Panc1 (cell line): ENCODE measurements at regions not wholly inside any gene's neighbourhood (a gene's known extent, or its start where the extent isn't known, plus 50 kb on each side); places are given as distances from the start of the nearest gene placed in this dataset.

Experiments
- ATAC-seq: fragments of 200-7000 bp; cut with Tn5 transposase; 2 replicates; pipeline ENCODE4 v1.9.1; 2020; ENCODE audit warnings: mild to moderate bottlenecking, moderate library complexity
- BruUV-seq: library from RNA; stranded (reverse); fragments of 400-500 nt; replicated peaks from 2 replicates; lab custom pipeline; 2021; lab: Mats Ljungman, UMichigan
- CTCF ChIA-PET: fragments of 300-600 bp; sonication (Branson Sonifier 250); formaldehyde crosslinking; loops from one replicate; lab custom pipeline; 2022; ENCODE audit warnings: antibody characterized with exemption; lab: Charles Lee
- POLR2A ChIA-PET: fragments of 300-600 bp; sonication (Branson Sonifier 250); formaldehyde crosslinking; loops from one replicate; lab custom pipeline; 2022; ENCODE audit warnings: antibody characterized with exemption; lab: Charles Lee
- DNase-seq: peaks from one replicate; pipeline ENCODE4 v3.0.0-alpha.2; 2010; ENCODE audit warnings: low read depth, low spot score
- H3K27ac ChIP-seq: 2 replicates; pipeline ENCODE4 v1.5.1; 2011; ENCODE audit warnings: mild to moderate bottlenecking, low read length, inconsistent platforms
- H3K27me3 ChIP-seq: fragments of 200-500 bp; sonication (Bioruptor generic); 2 replicates; pipeline ENCODE4 v1.6.0; 2014; ENCODE audit warnings: low read length, inconsistent platforms; ENCODE audit not compliant: control insufficient read depth, insufficient read depth
- H3K36me3 ChIP-seq: fragments of 200-500 bp; sonication (Bioruptor generic); 2 replicates; pipeline ENCODE4 v1.5.1; 2014; ENCODE audit warnings: inconsistent platforms, mild to moderate bottlenecking, low read length, moderate library complexity; ENCODE audit not compliant: control insufficient read depth, insufficient read depth
- H3K4me1 ChIP-seq: 2 replicates; pipeline ENCODE4 v1.5.1; 2011; ENCODE audit warnings: inconsistent platforms, mild to moderate bottlenecking, low read length, moderate library complexity; ENCODE audit not compliant: control insufficient read depth, insufficient read depth
- H3K4me3 ChIP-seq, 2 experiments: 2 replicates each; pipeline ENCODE4 v1.5.1; 2011 to 2012; ENCODE audit warnings: low read depth in 2 of 2, low read length in 2 of 2, mild to moderate bottlenecking in 2 of 2, inconsistent platforms in 1 of 2, moderate library complexity in 1 of 2
- H3K9me3 ChIP-seq: fragments of 200-500 bp; sonication (Bioruptor generic); 2 replicates; pipeline ENCODE4 v1.5.1; 2014; ENCODE audit warnings: low read depth, mild to moderate bottlenecking, inconsistent platforms, low read length, moderate library complexity; ENCODE audit not compliant: control insufficient read depth, insufficient read depth
- POLR2AphosphoS5 ChIP-seq: IDR thresholded peaks from 2 replicates; pipeline ENCODE4 v1.6.1; 2012; ENCODE audit warnings: mild to moderate bottlenecking, low read depth, low read length, moderate library complexity
- SIN3A ChIP-seq: IDR thresholded peaks from 2 replicates; pipeline ENCODE4 v1.6.1; 2012; ENCODE audit warnings: low read depth, mild to moderate bottlenecking, low read length, moderate library complexity, borderline replicate concordance; ENCODE audit not compliant: insufficient read depth
- TCF7L2 ChIP-seq: IDR thresholded peaks from 2 replicates; pipeline ENCODE4 v1.6.1; 2011; ENCODE audit warnings: mild to moderate bottlenecking, low read depth, low read length, inconsistent platforms
- in situ Hi-C: cut with HindIII; loops from 2 replicates; pipeline ENCODE4 v1.10.0; 2016; ENCODE audit warnings: low sequenced_read_pairs, low pct_unique_long_range_greater_than_20kb
- intact Hi-C: fragments of 100-400 bp; cut with micrococcal nuclease; formaldehyde crosslinking; loops from one replicate; pipeline ENCODE4 v1.10.0; 2022; ENCODE audit not compliant: unreplicated experiment
- TF ChIP-seq, protein P1 (sequence below): fragments of 450-650 bp; IDR thresholded peaks from 2 replicates; pipeline ENCODE4 v1.5.1; 2017; ENCODE audit warnings: mild to moderate bottlenecking
- TF ChIP-seq, protein P2 (sequence below), 2 experiments: IDR thresholded peaks; 2 replicates each; pipeline ENCODE4 v1.6.1; 2011 to 2012; ENCODE audit warnings: low read depth in 2 of 2, control low read depth in 1 of 2, low read length in 1 of 2, mild to moderate bottlenecking in 1 of 2, moderate library complexity in 1 of 2; ENCODE audit not compliant: insufficient read depth in 1 of 2

DNA sequence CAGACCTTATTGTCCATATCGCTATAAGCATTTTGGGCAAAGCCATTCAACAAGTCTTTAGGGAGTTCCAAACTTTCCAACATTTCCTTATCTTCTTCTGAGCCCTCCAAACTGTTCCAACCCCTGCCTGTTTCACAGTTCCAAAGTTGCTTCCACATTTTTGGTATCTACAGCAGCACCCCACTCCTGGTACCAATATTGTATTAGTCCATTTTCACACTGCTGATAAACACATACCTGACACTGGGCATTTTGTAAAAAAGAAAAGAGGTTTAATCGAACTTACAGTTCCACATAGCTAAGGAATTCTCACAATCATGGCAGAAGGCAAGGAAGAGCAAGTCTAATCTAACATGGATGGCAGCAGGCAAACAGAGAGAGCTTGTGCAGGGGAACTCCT is 834.1 kb upstream of the GBE1 start:
- no peak overlapping the region for H3K4me3 ChIP-seq
- H3K9me3 ChIP-seq, result no peaks in the 10 kb centered on the region
- H3K27ac ChIP-seq, result no peak overlapping the region
- in situ Hi-C loops, result no loop called here
- intact Hi-C loops, result no loop called here
- DNase-seq, result no peak
- CTCF ChIA-PET, result no interaction called here
- POLR2A ChIA-PET, result no interaction called here
- TF ChIP-seq TCF7L2, result no peak
- TF ChIP-seq POLR2AphosphoS5, result no peak
- no peak for TF ChIP-seq SIN3A
- TF ChIP-seq, protein P1, sequence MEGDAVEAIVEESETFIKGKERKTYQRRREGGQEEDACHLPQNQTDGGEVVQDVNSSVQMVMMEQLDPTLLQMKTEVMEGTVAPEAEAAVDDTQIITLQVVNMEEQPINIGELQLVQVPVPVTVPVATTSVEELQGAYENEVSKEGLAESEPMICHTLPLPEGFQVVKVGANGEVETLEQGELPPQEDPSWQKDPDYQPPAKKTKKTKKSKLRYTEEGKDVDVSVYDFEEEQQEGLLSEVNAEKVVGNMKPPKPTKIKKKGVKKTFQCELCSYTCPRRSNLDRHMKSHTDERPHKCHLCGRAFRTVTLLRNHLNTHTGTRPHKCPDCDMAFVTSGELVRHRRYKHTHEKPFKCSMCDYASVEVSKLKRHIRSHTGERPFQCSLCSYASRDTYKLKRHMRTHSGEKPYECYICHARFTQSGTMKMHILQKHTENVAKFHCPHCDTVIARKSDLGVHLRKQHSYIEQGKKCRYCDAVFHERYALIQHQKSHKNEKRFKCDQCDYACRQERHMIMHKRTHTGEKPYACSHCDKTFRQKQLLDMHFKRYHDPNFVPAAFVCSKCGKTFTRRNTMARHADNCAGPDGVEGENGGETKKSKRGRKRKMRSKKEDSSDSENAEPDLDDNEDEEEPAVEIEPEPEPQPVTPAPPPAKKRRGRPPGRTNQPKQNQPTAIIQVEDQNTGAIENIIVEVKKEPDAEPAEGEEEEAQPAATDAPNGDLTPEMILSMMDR, result no peak
- TF ChIP-seq, protein P2, sequence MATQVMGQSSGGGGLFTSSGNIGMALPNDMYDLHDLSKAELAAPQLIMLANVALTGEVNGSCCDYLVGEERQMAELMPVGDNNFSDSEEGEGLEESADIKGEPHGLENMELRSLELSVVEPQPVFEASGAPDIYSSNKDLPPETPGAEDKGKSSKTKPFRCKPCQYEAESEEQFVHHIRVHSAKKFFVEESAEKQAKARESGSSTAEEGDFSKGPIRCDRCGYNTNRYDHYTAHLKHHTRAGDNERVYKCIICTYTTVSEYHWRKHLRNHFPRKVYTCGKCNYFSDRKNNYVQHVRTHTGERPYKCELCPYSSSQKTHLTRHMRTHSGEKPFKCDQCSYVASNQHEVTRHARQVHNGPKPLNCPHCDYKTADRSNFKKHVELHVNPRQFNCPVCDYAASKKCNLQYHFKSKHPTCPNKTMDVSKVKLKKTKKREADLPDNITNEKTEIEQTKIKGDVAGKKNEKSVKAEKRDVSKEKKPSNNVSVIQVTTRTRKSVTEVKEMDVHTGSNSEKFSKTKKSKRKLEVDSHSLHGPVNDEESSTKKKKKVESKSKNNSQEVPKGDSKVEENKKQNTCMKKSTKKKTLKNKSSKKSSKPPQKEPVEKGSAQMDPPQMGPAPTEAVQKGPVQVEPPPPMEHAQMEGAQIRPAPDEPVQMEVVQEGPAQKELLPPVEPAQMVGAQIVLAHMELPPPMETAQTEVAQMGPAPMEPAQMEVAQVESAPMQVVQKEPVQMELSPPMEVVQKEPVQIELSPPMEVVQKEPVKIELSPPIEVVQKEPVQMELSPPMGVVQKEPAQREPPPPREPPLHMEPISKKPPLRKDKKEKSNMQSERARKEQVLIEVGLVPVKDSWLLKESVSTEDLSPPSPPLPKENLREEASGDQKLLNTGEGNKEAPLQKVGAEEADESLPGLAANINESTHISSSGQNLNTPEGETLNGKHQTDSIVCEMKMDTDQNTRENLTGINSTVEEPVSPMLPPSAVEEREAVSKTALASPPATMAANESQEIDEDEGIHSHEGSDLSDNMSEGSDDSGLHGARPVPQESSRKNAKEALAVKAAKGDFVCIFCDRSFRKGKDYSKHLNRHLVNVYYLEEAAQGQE (IDR thresholded peaks at IDR 0.05; ENCODE audit: insufficient read depth in 1 of 2, low read depth in 2 of 2, low read length in 1 of 2), result no peak
- no TSS peak for BruUV-seq
- H3K27me3 ChIP-seq, result no peaks in the 10 kb centered on the region
- no peaks in the 10 kb centered on the region for H3K4me1 ChIP-seq
- no peaks in the 10 kb centered on the region for H3K36me3 ChIP-seq
- ATAC-seq, result no peak

DNA sequence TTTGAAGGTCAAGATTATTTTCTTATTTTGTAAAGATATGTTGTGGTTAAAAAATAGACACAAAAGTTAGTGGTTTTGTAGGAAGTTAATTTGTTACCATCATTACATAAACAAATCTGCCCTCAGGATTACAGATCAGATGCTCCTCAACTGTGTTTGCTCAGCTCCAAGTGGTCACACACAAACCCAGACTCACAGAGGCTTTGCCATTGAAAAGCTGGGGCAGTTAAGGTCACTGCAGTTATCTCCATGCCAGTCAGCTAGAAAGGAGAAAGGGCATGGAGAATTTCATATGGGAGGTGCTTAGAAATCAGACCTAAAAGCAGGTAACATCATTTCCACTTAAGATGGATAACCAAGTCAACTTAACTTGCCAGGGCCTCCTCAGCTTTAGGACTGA is 825.7 kb upstream of the GBE1 start:
- in situ Hi-C loops, result no loop called here
- POLR2A ChIA-PET, result no interaction called here

More for the DNA sequence above, 825.7 kb upstream of the GBE1 start:
- CTCF ChIA-PET, result no interaction called here
- ATAC-seq, result no peak
- no peak for DNase-seq
- H3K4me3 ChIP-seq, result no peak overlapping the region
- H3K36me3 ChIP-seq, result no peaks in the 10 kb centered on the region
- H3K4me1 ChIP-seq, result no peaks in the 10 kb centered on the region
- TF ChIP-seq, protein P1, result no peak
- TF ChIP-seq TCF7L2 (no peak), POLR2AphosphoS5 (no peak), SIN3A (no peak)
- TF ChIP-seq, protein P2 (IDR thresholded peaks at IDR 0.05; ENCODE audit: insufficient read depth in 1 of 2, low read depth in 2 of 2, low read length in 1 of 2), result no peak
- BruUV-seq, result no TSS peak
- H3K27ac ChIP-seq, result no peak overlapping the region
- H3K9me3 ChIP-seq, result no peaks in the 10 kb centered on the region
- H3K27me3 ChIP-seq, result no peaks in the 10 kb centered on the region
- intact Hi-C loops, result no loop called here
